ENCODE measurements at regions not wholly inside any gene's neighbourhood (a gene's known extent, or its start where the extent isn't known, plus 50 kb on each side); places are given as distances from the start of the nearest gene placed in this dataset.

GRCh38 chr18:44259610-44260009 is 421.1 kb upstream of the SETBP1 start:
- TF ChIP-seq POLR2AphosphoS5 (IDR thresholded peaks at IDR 0.05; ENCODE audit: borderline replicate concordance, low read depth, low read length) = no peak
- TF ChIP-seq EZH2 (IDR thresholded peaks at IDR 0.05) = no peak

Measured in SK-N-MC (cell line).